C4-2B (cell line): ENCODE measurements at regions not wholly inside any gene's neighbourhood (a gene's known extent, or its start where the extent isn't known, plus 50 kb on each side); places are given as distances from the start of the nearest gene placed in this dataset.

Experiments used
- ZFX ChIP-seq: fragments of 450-650 bp; IDR thresholded peaks from 2 replicates; pipeline ENCODE4 v1.6.1; 2017
- TF ChIP-seq, protein P1 (sequence below): fragments of 450-650 bp; conservative IDR thresholded peaks from 2 replicates; pipeline ENCODE4 v1.5.1; 2017; ENCODE audit warnings: mild to moderate bottlenecking

DNA sequence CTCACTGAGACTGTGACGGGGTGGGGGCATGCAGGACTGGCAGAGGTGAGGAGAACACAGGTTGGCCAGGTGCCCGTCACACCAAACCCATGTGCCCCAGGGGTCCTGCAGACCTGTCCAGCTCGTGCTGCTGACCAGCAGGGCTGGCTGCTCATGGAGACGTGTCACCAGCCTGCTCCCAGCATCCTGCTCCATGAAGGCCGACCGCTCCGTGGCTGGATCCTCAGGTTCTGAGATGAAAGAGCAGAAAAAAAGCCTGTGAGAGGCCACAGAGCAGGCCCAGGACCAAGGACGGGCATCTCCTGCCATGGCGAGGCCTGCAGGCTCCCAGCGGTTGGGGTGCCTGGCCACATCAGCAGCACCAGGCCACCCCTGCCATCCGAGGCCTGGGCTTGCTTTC, 71.7 kb upstream of the DRD5 start:
- TF ChIP-seq, protein P1, sequence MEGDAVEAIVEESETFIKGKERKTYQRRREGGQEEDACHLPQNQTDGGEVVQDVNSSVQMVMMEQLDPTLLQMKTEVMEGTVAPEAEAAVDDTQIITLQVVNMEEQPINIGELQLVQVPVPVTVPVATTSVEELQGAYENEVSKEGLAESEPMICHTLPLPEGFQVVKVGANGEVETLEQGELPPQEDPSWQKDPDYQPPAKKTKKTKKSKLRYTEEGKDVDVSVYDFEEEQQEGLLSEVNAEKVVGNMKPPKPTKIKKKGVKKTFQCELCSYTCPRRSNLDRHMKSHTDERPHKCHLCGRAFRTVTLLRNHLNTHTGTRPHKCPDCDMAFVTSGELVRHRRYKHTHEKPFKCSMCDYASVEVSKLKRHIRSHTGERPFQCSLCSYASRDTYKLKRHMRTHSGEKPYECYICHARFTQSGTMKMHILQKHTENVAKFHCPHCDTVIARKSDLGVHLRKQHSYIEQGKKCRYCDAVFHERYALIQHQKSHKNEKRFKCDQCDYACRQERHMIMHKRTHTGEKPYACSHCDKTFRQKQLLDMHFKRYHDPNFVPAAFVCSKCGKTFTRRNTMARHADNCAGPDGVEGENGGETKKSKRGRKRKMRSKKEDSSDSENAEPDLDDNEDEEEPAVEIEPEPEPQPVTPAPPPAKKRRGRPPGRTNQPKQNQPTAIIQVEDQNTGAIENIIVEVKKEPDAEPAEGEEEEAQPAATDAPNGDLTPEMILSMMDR = no peak
- TF ChIP-seq ZFX = no peak
